ENCODE measurements at regions not wholly inside any gene's neighbourhood (a gene's known extent, or its start where the extent isn't known, plus 50 kb on each side); places are given as distances from the start of the nearest gene placed in this dataset.
A peak's percentile ranks its signal among the peaks of the same experiment; 100 is the strongest.

GRCh38 chr1:54497338-54497737, 50.7 kb upstream of the ACOT11 start:
- TF ChIP-seq GATA1 (IDR thresholded peaks at IDR 0.05; ENCODE audit: low read depth, low read length) (no peak), POLR2A (IDR thresholded peaks at IDR 0.05; ENCODE audit: low read length) (no peak)
- DNase-seq: no peak

- DNase-seq: no peak
- no peak for TF ChIP-seq GATA1 (IDR thresholded peaks at IDR 0.05; ENCODE audit: low read depth, low read length)
- no peak for TF ChIP-seq POLR2A (IDR thresholded peaks at IDR 0.05; ENCODE audit: low read length)
Observed at GRCh38 chr1:54495954-54496353, 52.1 kb upstream of the ACOT11 start.

- no peak for DNase-seq
- TF ChIP-seq GATA1 (IDR thresholded peaks at IDR 0.05; ENCODE audit: low read depth, low read length): no peak
- no peak for TF ChIP-seq POLR2A (IDR thresholded peaks at IDR 0.05; ENCODE audit: low read length)
Observed at GRCh38 chr1:54493608-54494007, 54.4 kb upstream of the ACOT11 start.

GRCh38 chr1:54490361-54491248, 57.4 kb upstream of the ACOT11 start:
- no peak for DNase-seq

GRCh38 chr1:54489627-54490250, 58.3 kb upstream of the ACOT11 start:
- DNase-seq: no peak
- TF ChIP-seq POLR2A (IDR thresholded peaks at IDR 0.05; ENCODE audit: low read length): no peak
- TF ChIP-seq GATA1 (IDR thresholded peaks at IDR 0.05; ENCODE audit: low read depth, low read length): no peak

More at GRCh38 chr1:54490361-54491248, 57.4 kb upstream of the ACOT11 start:
- no peak for TF ChIP-seq POLR2A (IDR thresholded peaks at IDR 0.05; ENCODE audit: low read length)
- no peak for TF ChIP-seq GATA1 (IDR thresholded peaks at IDR 0.05; ENCODE audit: low read depth, low read length)

GRCh38 chr1:54488779-54489626, 59.0 kb upstream of the ACOT11 start:
- peak; percentile 77 to 87 for DNase-seq
- TF ChIP-seq GATA1 (IDR thresholded peaks at IDR 0.05; ENCODE audit: low read depth, low read length) (no peak), POLR2A (IDR thresholded peaks at IDR 0.05; ENCODE audit: low read length) (no peak)

- peak; percentile 92 to 95 for DNase-seq
- TF ChIP-seq GATA1 (IDR thresholded peaks at IDR 0.05; ENCODE audit: low read depth, low read length): no peak
- peak; percentile 35 for TF ChIP-seq POLR2A (IDR thresholded peaks at IDR 0.05; ENCODE audit: low read length)
Observed at GRCh38 chr1:54488065-54488750, 59.8 kb upstream of the ACOT11 start.

GRCh38 chr1:54487571-54488050, 60.4 kb upstream of the ACOT11 start:
- DNase-seq: no peak
- TF ChIP-seq POLR2A (IDR thresholded peaks at IDR 0.05; ENCODE audit: low read length): no peak
- no peak for TF ChIP-seq GATA1 (IDR thresholded peaks at IDR 0.05; ENCODE audit: low read depth, low read length)

- DNase-seq: peak in 1 of 2 experiments; percentile 17
- TF ChIP-seq GATA1 (IDR thresholded peaks at IDR 0.05; ENCODE audit: low read depth, low read length) (no peak), POLR2A (IDR thresholded peaks at IDR 0.05; ENCODE audit: low read length) (no peak)
Observed at GRCh38 chr1:54486907-54487306, 61.1 kb upstream of the ACOT11 start.

GRCh38 chr1:54485416-54485815, 62.6 kb upstream of the ACOT11 start:
- TF ChIP-seq POLR2A (IDR thresholded peaks at IDR 0.05; ENCODE audit: low read length) (no peak), GATA1 (IDR thresholded peaks at IDR 0.05; ENCODE audit: low read depth, low read length) (no peak)
- no peak for DNase-seq

- no peak for DNase-seq
- TF ChIP-seq POLR2A (IDR thresholded peaks at IDR 0.05; ENCODE audit: low read length) (no peak), GATA1 (IDR thresholded peaks at IDR 0.05; ENCODE audit: low read depth, low read length) (no peak)
Observed at GRCh38 chr1:54483875-54484437, 64.1 kb upstream of the ACOT11 start.

- peak; percentile 49 to 59 for DNase-seq
Observed at GRCh38 chr1:54481201-54481884, 66.7 kb upstream of the ACOT11 start.

More at GRCh38 chr1:54481201-54481884, 66.7 kb upstream of the ACOT11 start:
- TF ChIP-seq GATA1 (IDR thresholded peaks at IDR 0.05; ENCODE audit: low read depth, low read length) (no peak), POLR2A (IDR thresholded peaks at IDR 0.05; ENCODE audit: low read length) (no peak)

All from erythroblast (primary cell).